ENCODE measurements at regions not wholly inside any gene's neighbourhood (a gene's known extent, or its start where the extent isn't known, plus 50 kb on each side); places are given as distances from the start of the nearest gene placed in this dataset.

DNA sequence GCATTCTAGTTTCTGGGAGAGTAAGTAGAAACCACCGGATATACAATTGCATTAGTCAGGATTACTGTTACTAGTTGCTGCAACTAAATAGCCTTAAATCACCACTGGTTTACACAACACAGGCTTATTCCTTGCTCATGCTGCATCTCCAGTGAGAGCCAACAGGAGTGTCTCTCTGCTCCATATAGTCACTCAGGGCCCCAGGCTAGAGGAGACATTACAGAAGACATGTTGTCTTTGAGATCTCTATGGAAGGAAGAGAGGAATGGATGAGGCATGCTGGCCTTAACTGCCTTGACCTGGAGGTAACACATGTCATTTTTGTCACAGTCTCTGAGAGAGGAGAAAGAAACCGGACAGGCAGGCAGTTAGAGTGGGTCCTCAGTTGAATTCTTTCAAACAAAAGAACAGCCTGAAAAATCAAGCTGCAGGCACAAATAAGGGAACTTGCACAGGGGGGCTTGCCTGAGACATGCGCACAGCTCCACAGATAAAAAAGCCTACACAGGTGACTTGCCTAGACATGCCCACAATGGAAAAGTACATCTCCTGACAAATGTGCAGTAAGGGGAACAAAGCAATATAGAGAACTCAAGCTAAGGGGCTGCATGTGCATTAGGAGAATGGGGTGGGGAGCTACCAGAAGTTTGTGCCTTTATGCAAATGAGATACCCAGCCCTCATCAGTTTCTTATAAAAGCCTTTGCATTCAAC, 348.0 kb downstream of the TYW1 start:
- no peaks in the 10 kb centered on the region for H3K79me2 ChIP-seq (ENCODE audit: insufficient read depth, low read length)
- H3K9me2 ChIP-seq (replicated peaks; ENCODE audit: low read depth, low read length) = no peaks in the 10 kb centered on the region
- H3F3A ChIP-seq (ENCODE audit: low read depth) = no peaks in the 10 kb centered on the region
- no peak overlapping the region for H3K4me3 ChIP-seq (ENCODE audit: low read length, poor library complexity, severe bottlenecking)
- TF ChIP-seq, protein P1, sequence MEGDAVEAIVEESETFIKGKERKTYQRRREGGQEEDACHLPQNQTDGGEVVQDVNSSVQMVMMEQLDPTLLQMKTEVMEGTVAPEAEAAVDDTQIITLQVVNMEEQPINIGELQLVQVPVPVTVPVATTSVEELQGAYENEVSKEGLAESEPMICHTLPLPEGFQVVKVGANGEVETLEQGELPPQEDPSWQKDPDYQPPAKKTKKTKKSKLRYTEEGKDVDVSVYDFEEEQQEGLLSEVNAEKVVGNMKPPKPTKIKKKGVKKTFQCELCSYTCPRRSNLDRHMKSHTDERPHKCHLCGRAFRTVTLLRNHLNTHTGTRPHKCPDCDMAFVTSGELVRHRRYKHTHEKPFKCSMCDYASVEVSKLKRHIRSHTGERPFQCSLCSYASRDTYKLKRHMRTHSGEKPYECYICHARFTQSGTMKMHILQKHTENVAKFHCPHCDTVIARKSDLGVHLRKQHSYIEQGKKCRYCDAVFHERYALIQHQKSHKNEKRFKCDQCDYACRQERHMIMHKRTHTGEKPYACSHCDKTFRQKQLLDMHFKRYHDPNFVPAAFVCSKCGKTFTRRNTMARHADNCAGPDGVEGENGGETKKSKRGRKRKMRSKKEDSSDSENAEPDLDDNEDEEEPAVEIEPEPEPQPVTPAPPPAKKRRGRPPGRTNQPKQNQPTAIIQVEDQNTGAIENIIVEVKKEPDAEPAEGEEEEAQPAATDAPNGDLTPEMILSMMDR (conservative IDR thresholded peaks at IDR 0.05; ENCODE audit: low read length) = no peak
- TF ChIP-seq EZH2phosphoT487 (IDR thresholded peaks at IDR 0.05; ENCODE audit: borderline replicate concordance) = no peak
- H3K9ac ChIP-seq (ENCODE audit: low read depth, low read length, poor library complexity, severe bottlenecking) = no peak overlapping the region
- no peaks in the 10 kb centered on the region for H3K36me3 ChIP-seq (ENCODE audit: insufficient read depth, low read length)
- no peaks in the 10 kb centered on the region for H3K27me3 ChIP-seq (ENCODE audit: insufficient read depth, low read length, poor library complexity, severe bottlenecking)
- no peaks in the 10 kb centered on the region for H3K4me1 ChIP-seq (ENCODE audit: insufficient read depth, low read length, poor library complexity, severe bottlenecking)
- H2AFZ ChIP-seq (ENCODE audit: low read length) = no peak overlapping the region
- no peak overlapping the region for H3K4me2 ChIP-seq (ENCODE audit: low read depth, low read length, poor library complexity, severe bottlenecking)
- H4K20me1 ChIP-seq (ENCODE audit: insufficient read depth, low read length, poor library complexity, severe bottlenecking) = no peaks in the 10 kb centered on the region
- H3K9me3 ChIP-seq (ENCODE audit: insufficient read depth, low read depth, low read length) = no peaks in the 10 kb centered on the region

DNA sequence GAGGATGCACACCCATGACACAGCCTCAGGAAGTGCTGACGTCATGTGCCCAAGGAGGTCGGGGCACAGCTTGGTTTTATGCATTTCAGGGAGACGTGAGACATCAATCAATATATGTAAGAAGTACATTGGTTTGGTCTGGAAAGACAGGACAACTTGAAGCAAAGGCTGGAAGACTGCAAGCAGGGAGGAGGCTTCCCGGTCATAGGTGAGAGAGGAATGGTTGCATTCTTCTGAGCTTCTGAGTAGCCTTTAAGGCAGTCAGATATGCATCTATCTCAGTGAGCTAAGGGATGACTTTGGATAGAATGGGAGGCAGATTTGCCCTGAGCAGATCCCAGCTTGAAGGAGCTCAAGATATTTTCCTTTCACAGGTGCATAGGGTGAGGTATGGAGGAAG, 349.5 kb downstream of the TYW1 start:
- Histone ChIP-seq H3K9me3 (ENCODE audit: insufficient read depth, low read depth, low read length) (no peaks in the 10 kb centered on the region), H3K79me2 (ENCODE audit: insufficient read depth, low read length) (no peaks in the 10 kb centered on the region), H3K4me2 (ENCODE audit: low read depth, low read length, poor library complexity, severe bottlenecking) (no peak overlapping the region), H4K20me1 (ENCODE audit: insufficient read depth, low read length, poor library complexity, severe bottlenecking) (no peaks in the 10 kb centered on the region), H3F3A (ENCODE audit: low read depth) (no peaks in the 10 kb centered on the region), H3K9ac (ENCODE audit: low read depth, low read length, poor library complexity, severe bottlenecking) (no peak overlapping the region), H3K9me2 (replicated peaks; ENCODE audit: low read depth, low read length) (no peaks in the 10 kb centered on the region), H3K27me3 (ENCODE audit: insufficient read depth, low read length, poor library complexity, severe bottlenecking) (no peaks in the 10 kb centered on the region), H2AFZ (ENCODE audit: low read length) (no peak overlapping the region), H3K4me1 (ENCODE audit: insufficient read depth, low read length, poor library complexity, severe bottlenecking) (no peaks in the 10 kb centered on the region), H3K36me3 (ENCODE audit: insufficient read depth, low read length) (no peaks in the 10 kb centered on the region), H3K4me3 (ENCODE audit: low read length, poor library complexity, severe bottlenecking) (no peak overlapping the region)
- TF ChIP-seq, protein P1 (conservative IDR thresholded peaks at IDR 0.05; ENCODE audit: low read length) = no peak
- no peak for TF ChIP-seq EZH2phosphoT487 (IDR thresholded peaks at IDR 0.05; ENCODE audit: borderline replicate concordance)

DNA sequence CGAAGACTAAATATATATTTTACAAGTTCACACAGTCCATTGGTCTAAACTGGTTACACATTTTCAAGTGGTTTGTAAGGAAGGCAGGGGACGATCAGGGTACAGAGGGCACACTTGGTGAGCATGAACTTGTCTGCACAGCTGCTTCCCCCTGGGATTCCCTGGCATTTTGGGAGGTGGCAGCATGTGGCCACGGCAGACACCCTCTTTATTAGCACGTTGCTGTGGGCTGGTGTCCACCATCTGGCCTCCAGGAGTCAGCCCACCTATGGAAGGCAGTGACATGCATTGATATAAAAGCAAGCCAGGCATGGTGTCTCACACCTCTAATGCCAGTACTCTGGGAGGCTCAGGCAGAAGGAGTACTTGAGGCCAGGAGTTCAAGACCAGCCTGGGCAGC, 350.2 kb downstream of the TYW1 start:
- no peak overlapping the region for H3K9ac ChIP-seq (ENCODE audit: low read depth, low read length, poor library complexity, severe bottlenecking)
- no peaks in the 10 kb centered on the region for H3K79me2 ChIP-seq (ENCODE audit: insufficient read depth, low read length)
- no peak overlapping the region for H2AFZ ChIP-seq (ENCODE audit: low read length)
- no peaks in the 10 kb centered on the region for H3K4me1 ChIP-seq (ENCODE audit: insufficient read depth, low read length, poor library complexity, severe bottlenecking)
- no peaks in the 10 kb centered on the region for H3K9me2 ChIP-seq (replicated peaks; ENCODE audit: low read depth, low read length)
- H3K9me3 ChIP-seq (ENCODE audit: insufficient read depth, low read depth, low read length) = no peaks in the 10 kb centered on the region
- H4K20me1 ChIP-seq (ENCODE audit: insufficient read depth, low read length, poor library complexity, severe bottlenecking) = no peaks in the 10 kb centered on the region
- H3F3A ChIP-seq (ENCODE audit: low read depth) = no peaks in the 10 kb centered on the region
- no peak for TF ChIP-seq EZH2phosphoT487 (IDR thresholded peaks at IDR 0.05; ENCODE audit: borderline replicate concordance)
- TF ChIP-seq, protein P1 (conservative IDR thresholded peaks at IDR 0.05; ENCODE audit: low read length) = no peak
- H3K27me3 ChIP-seq (ENCODE audit: insufficient read depth, low read length, poor library complexity, severe bottlenecking) = no peaks in the 10 kb centered on the region
- no peaks in the 10 kb centered on the region for H3K36me3 ChIP-seq (ENCODE audit: insufficient read depth, low read length)
- H3K4me2 ChIP-seq (ENCODE audit: low read depth, low read length, poor library complexity, severe bottlenecking) = no peak overlapping the region
- H3K4me3 ChIP-seq (ENCODE audit: low read length, poor library complexity, severe bottlenecking) = no peak overlapping the region
